Activated CD8-positive, alpha-beta T cell treated with anti-CD3 and anti-CD28 coated beads for 36 hours (primary cell): ENCODE measurements at regions not wholly inside any gene's neighbourhood (a gene's known extent, or its start where the extent isn't known, plus 50 kb on each side); places are given as distances from the start of the nearest gene placed in this dataset.
"Not testable (repeated sequence)": the region's sequence is repeated elsewhere in the genome, so short reads cannot be mapped to it uniquely, and the experiment has no call there.

Experiments used
- ATAC-seq: fragments of 200-7000 bp; cut with Tn5 transposase; one replicate; pipeline ENCODE4 v1.10.0; 2021; ENCODE audit warnings: mild to moderate bottlenecking, moderate library complexity
- CTCF ChIA-PET: fragments of 350-600 bp; sonication (Branson Sonifier 250); formaldehyde crosslinking; loops from one replicate; lab custom pipeline; 2021; ENCODE audit warnings: antibody characterized with exemption; lab: Charles Lee
- POLR2A ChIA-PET: fragments of 350-600 bp; sonication (Branson Sonifier 250); formaldehyde crosslinking; loops from one replicate; lab custom pipeline; 2021; ENCODE audit warnings: antibody characterized with exemption; lab: Charles Lee
- DNase-seq: peaks from one replicate; pipeline ENCODE4 v3.0.0-alpha.2; 2020
- H3K27ac Mint-ChIP-seq: one replicate; pipeline ENCODE4 v1.8.0; 2021; ENCODE audit warnings: mild to moderate bottlenecking, mixed read lengths
- H3K27me3 Mint-ChIP-seq: one replicate; pipeline ENCODE4 v1.8.0; 2021; ENCODE audit warnings: mixed read lengths
- H3K36me3 Mint-ChIP-seq: one replicate; pipeline ENCODE4 v1.8.0; 2021; ENCODE audit warnings: low read depth, mixed read lengths
- H3K4me1 Mint-ChIP-seq: one replicate; pipeline ENCODE4 v1.8.0; 2021; ENCODE audit warnings: low read depth, mixed read lengths
- H3K4me3 Mint-ChIP-seq: one replicate; pipeline ENCODE4 v1.8.0; 2021; ENCODE audit warnings: mild to moderate bottlenecking, moderate library complexity, mixed read lengths
- H3K9me3 Mint-ChIP-seq: one replicate; pipeline ENCODE4 v1.8.0; 2021; ENCODE audit warnings: mixed read lengths
- intact Hi-C: fragments of 100-400 bp; cut with micrococcal nuclease; formaldehyde crosslinking; loops from one replicate; pipeline ENCODE4 v1.10.0; 2022
- TF ChIP-seq, protein P1 (sequence below): fragments of 200-600 bp; IDR thresholded peaks from one replicate; pipeline ENCODE4 v1.8.0; 2022; ENCODE audit warnings: antibody characterized with exemption, mild to moderate bottlenecking

DNA sequence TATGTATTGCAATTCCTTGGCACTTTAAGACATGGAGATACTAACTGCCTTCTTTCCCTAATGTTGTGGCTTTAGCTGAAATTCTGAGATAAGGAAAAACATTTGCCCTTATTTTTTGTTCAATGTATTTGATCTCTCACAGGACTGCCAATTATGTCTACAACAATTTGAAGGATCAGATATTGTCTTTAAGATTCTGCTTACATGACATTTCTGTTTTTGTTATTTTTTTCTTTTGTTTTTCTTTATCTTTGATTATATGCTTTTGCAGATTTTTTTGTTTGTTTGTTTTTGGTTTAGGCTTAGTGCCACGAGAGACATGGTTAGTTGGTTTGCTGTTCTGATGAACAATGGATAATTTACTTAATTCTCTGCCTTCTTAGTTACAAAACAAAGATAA, 303.3 kb downstream of the TECRL start:
- Mint-ChIP-seq H3K36me3 (no peaks in the 10 kb centered on the region), H3K4me3 (no peak overlapping the region), H3K27me3 (no peaks in the 10 kb centered on the region), H3K27ac (no peak overlapping the region), H3K9me3 (peaks cover 5% of the 10 kb centered on the region), H3K4me1 (no peaks in the 10 kb centered on the region)
- intact Hi-C loops = no loop called here
- ATAC-seq (no peak), DNase-seq (no peak)
- ChIA-PET CTCF (no interaction called here), POLR2A (no interaction called here)
- TF ChIP-seq, protein P1, sequence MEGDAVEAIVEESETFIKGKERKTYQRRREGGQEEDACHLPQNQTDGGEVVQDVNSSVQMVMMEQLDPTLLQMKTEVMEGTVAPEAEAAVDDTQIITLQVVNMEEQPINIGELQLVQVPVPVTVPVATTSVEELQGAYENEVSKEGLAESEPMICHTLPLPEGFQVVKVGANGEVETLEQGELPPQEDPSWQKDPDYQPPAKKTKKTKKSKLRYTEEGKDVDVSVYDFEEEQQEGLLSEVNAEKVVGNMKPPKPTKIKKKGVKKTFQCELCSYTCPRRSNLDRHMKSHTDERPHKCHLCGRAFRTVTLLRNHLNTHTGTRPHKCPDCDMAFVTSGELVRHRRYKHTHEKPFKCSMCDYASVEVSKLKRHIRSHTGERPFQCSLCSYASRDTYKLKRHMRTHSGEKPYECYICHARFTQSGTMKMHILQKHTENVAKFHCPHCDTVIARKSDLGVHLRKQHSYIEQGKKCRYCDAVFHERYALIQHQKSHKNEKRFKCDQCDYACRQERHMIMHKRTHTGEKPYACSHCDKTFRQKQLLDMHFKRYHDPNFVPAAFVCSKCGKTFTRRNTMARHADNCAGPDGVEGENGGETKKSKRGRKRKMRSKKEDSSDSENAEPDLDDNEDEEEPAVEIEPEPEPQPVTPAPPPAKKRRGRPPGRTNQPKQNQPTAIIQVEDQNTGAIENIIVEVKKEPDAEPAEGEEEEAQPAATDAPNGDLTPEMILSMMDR = no peak

DNA sequence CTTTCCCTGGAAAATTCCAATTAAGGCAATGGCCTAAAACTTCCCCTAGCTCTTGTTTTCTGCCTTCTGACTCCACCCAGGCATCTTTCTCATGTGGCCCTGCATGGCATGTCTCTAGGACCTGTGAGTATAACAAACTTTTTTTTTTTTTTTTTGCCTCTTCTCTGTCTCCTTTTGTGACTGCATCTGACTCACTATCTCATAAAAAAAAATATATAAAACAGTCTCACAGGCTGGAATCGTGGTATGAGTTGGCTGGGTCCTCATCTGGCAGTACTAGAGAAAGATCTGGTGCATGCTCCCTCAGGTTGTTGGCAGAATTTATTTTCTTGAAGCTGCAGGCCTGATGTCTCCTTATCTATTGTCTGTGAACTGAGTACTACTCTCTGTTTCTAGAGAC, 313.9 kb downstream of the TECRL start:
- TF ChIP-seq, protein P1 = no peak
- ATAC-seq (no peak), DNase-seq (no peak)
- Mint-ChIP-seq H3K4me3 (no peak overlapping the region), H3K27ac (no peak overlapping the region), H3K36me3 (no peaks in the 10 kb centered on the region), H3K9me3 (peaks cover 5% of the 10 kb centered on the region), H3K4me1 (no peaks in the 10 kb centered on the region), H3K27me3 (no peaks in the 10 kb centered on the region)
- ChIA-PET CTCF (no interaction called here), POLR2A (no interaction called here)
- intact Hi-C loops = no loop called here

DNA sequence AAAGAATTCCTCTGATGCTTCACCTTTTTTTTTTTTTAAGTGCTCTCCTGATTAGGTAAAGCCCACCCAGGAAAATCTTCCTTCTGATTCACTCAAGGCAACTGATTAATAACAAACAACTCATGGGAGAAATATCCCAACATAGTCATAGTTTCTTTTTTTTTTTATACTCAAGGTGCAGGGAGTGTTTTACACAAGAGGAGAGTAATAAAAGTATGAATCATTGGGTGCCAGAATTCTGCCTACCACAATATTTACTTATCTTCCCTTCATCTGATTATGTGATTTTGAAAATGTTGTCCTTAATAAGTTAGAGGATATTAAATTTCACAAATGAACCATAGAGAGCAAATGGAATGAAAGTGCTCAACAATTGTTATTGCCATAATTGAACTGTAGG, 329.9 kb downstream of the TECRL start:
- no peak for ATAC-seq
- ChIA-PET POLR2A (no interaction called here), CTCF (no interaction called here)
- intact Hi-C loops = no loop called here
- no peaks in the 10 kb centered on the region for H3K36me3 Mint-ChIP-seq
- no peak overlapping the region for H3K27ac Mint-ChIP-seq
- no peaks in the 10 kb centered on the region for H3K27me3 Mint-ChIP-seq
- peaks cover 6% of the 10 kb centered on the region for H3K9me3 Mint-ChIP-seq
- no peaks in the 10 kb centered on the region for H3K4me1 Mint-ChIP-seq
- no peak for DNase-seq
- TF ChIP-seq, protein P1 = no peak
- H3K4me3 Mint-ChIP-seq = no peak overlapping the region

DNA sequence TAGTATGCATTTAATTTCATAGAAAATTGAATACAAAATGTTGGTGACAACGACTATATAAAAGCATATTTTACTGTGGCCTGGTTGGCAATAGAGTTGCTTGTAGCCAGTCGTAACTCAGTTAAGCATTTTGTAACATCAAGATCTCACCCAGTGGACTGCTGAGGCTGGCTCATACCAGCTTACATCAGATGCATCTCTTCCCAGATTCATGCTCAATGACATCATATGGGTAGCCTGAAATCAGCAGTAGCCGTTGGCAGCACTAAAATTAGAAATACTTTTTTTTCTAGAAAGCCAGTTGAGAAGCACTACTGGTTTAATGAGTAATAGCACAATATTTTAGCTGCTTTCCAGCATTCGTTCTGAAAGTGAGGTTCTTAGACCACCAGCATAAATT, 341.2 kb downstream of the TECRL start:
- TF ChIP-seq, protein P1 = no peak

DNA sequence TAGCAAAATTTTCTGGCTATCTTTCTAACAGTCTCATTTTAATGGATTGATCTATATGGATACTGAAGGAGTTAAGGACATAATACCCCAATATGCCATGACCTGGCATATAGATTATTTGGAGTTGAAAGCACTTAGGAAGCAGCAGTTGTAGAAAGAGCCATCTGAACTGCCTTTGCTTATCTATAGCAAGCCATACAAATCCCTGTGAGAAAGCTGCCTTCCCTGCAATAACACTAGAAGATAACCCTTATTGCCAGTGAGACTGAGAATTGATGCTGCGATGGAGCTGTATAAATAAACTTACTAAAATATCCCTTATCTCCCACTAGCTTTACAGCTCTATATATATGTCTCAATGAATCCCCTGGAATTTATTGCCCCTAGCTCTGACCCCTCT, 346.3 kb downstream of the TECRL start:
- TF ChIP-seq, protein P1 = no peak
- ChIA-PET CTCF (no interaction called here), POLR2A (no interaction called here)
- Mint-ChIP-seq H3K4me1 (no peaks in the 10 kb centered on the region), H3K36me3 (no peaks in the 10 kb centered on the region), H3K9me3 (peaks cover 6% of the 10 kb centered on the region), H3K27me3 (no peaks in the 10 kb centered on the region), H3K4me3 (no peak overlapping the region), H3K27ac (no peak overlapping the region)
- DNase-seq (no peak), ATAC-seq (no peak)
- intact Hi-C loops = no loop called here

More for the DNA sequence above, 341.2 kb downstream of the TECRL start:
- no peaks in the 10 kb centered on the region for H3K4me1 Mint-ChIP-seq
- no peak overlapping the region for H3K4me3 Mint-ChIP-seq
- ChIA-PET CTCF (no interaction called here), POLR2A (no interaction called here)
- intact Hi-C loops = no loop called here
- peaks cover 7% of the 10 kb centered on the region for H3K9me3 Mint-ChIP-seq
- ATAC-seq (no peak), DNase-seq (no peak)
- H3K27me3 Mint-ChIP-seq = no peaks in the 10 kb centered on the region
- H3K27ac Mint-ChIP-seq = no peak overlapping the region
- H3K36me3 Mint-ChIP-seq = no peaks in the 10 kb centered on the region

DNA sequence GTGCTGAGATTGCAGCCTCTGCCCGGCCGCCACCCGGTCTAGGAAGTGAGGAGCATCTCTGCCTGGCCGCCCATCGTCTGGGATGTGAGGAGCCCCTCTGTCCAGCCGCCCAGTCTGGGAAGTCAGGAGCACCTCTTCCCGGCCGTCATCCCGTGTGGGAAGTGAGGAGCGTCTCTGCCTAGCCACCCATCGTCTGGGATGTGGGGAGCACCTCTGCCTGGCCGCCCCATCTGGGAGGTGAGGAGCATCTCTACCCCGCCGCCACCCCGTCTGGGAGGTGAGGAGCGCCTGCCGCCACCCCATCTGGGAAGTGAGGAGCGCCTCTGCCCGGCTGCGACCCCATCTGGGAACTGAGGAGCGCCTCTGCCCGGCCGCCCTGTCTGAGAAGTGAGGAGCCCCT, 372.2 kb downstream of the TECRL start:
- CTCF ChIA-PET, H3K27me3 Mint-ChIP-seq, H3K4me1 Mint-ChIP-seq, POLR2A ChIA-PET, DNase-seq, H3K27ac Mint-ChIP-seq, ATAC-seq, H3K4me3 Mint-ChIP-seq, intact Hi-C loops, H3K36me3 Mint-ChIP-seq, H3K9me3 Mint-ChIP-seq: not testable (repeated sequence)
